ENCODE measurements at regions not wholly inside any gene's neighbourhood (a gene's known extent, or its start where the extent isn't known, plus 50 kb on each side); places are given as distances from the start of the nearest gene placed in this dataset.

GRCh38 chr2:146837857-146838256, 1007.0 kb upstream of the ACVR2A start:
- TF ChIP-seq CTCF (IDR thresholded peaks at IDR 0.05) (no peak), REST (IDR thresholded peaks at IDR 0.05; ENCODE audit: insufficient read depth in 1 of 2, low read depth in 2 of 2, low read length in 1 of 2) (no peak), POLR2AphosphoS5 (IDR thresholded peaks at IDR 0.05; ENCODE audit: low read depth, low read length) (no peak), TCF7L2 (IDR thresholded peaks at IDR 0.05; ENCODE audit: low read depth, low read length) (no peak), SIN3A (IDR thresholded peaks at IDR 0.05; ENCODE audit: borderline replicate concordance, insufficient read depth, low read depth, low read length) (no peak)
